ENCODE measurements at regions not wholly inside any gene's neighbourhood (a gene's known extent, or its start where the extent isn't known, plus 50 kb on each side); places are given as distances from the start of the nearest gene placed in this dataset.

GRCh38 chr5:30195036-30195435, 998.5 kb upstream of the CDH6 start:
- Histone ChIP-seq H3K27ac (no peak overlapping the region), H3K9me3 (peaks cover 0 to 4% of the 10 kb centered on the region in 2 donors), H3K4me1 (no peaks in the 10 kb centered on the region), H3K4me3 (no peak overlapping the region), H3K36me3 (no peaks in the 10 kb centered on the region), H3K27me3 (no peaks in the 10 kb centered on the region)
- TF ChIP-seq POLR2AphosphoS5 (IDR thresholded peaks at IDR 0.05): no peak
- no peak for TF ChIP-seq POLR2A (IDR thresholded peaks at IDR 0.05)
- TF ChIP-seq, protein P1, sequence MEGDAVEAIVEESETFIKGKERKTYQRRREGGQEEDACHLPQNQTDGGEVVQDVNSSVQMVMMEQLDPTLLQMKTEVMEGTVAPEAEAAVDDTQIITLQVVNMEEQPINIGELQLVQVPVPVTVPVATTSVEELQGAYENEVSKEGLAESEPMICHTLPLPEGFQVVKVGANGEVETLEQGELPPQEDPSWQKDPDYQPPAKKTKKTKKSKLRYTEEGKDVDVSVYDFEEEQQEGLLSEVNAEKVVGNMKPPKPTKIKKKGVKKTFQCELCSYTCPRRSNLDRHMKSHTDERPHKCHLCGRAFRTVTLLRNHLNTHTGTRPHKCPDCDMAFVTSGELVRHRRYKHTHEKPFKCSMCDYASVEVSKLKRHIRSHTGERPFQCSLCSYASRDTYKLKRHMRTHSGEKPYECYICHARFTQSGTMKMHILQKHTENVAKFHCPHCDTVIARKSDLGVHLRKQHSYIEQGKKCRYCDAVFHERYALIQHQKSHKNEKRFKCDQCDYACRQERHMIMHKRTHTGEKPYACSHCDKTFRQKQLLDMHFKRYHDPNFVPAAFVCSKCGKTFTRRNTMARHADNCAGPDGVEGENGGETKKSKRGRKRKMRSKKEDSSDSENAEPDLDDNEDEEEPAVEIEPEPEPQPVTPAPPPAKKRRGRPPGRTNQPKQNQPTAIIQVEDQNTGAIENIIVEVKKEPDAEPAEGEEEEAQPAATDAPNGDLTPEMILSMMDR (IDR thresholded peaks at IDR 0.05): no peak
- TF ChIP-seq EP300 (IDR thresholded peaks at IDR 0.05; ENCODE audit: low read depth): no peak
- 50 to 58% methylated on average over 2 of the region's 2 CpGs for WGBS, 2 donors (ENCODE audit: low coverage in 1 of 2)
- intact Hi-C loops (cut with DNase I; ENCODE audit: low total_unique reads): no loop called here
- DNase-seq: no peak
- in situ Hi-C loops (cut with MboI; ENCODE audit: low pct_ligation_motif_present in 1 of 4, low pct_unique_long_range_greater_than_20kb in 1 of 4, low sequenced_read_pairs in 3 of 4): no loop called here

GRCh38 chr5:30194595-30194994, 998.9 kb upstream of the CDH6 start:
- 58 to 65% methylated on average over 5 of the region's 5 CpGs for WGBS, 2 donors (ENCODE audit: low coverage in 1 of 2)
- intact Hi-C loops (cut with DNase I; ENCODE audit: low total_unique reads): loop anchor here (1.0 kb wide), 1 partner anchor 28 kb away; no protein-coding TSS in a partner anchor
- TF ChIP-seq POLR2A (IDR thresholded peaks at IDR 0.05) (no peak), EP300 (IDR thresholded peaks at IDR 0.05; ENCODE audit: low read depth) (no peak), POLR2AphosphoS5 (IDR thresholded peaks at IDR 0.05) (no peak)
- TF ChIP-seq, protein P1 (IDR thresholded peaks at IDR 0.05): no peak

GRCh38 chr5:30183795-30184194, 1009.7 kb upstream of the CDH6 start:
- no peak for DNase-seq
- 66 to 76% methylated on average over 7 of the region's 7 CpGs for WGBS, 2 donors (ENCODE audit: low coverage in 1 of 2)

More at GRCh38 chr5:30194595-30194994, 998.9 kb upstream of the CDH6 start:
- peaks cover 0 to 4% of the 10 kb centered on the region in 2 donors for H3K9me3 ChIP-seq
- H3K27me3 ChIP-seq: no peaks in the 10 kb centered on the region
- no peak overlapping the region for H3K27ac ChIP-seq
- in situ Hi-C loops (cut with MboI; ENCODE audit: low pct_ligation_motif_present in 1 of 4, low pct_unique_long_range_greater_than_20kb in 1 of 4, low sequenced_read_pairs in 3 of 4): no loop called here
- no peak for DNase-seq
- no peaks in the 10 kb centered on the region for H3K4me1 ChIP-seq
- no peak overlapping the region for H3K4me3 ChIP-seq
- H3K36me3 ChIP-seq: no peaks in the 10 kb centered on the region

DNA sequence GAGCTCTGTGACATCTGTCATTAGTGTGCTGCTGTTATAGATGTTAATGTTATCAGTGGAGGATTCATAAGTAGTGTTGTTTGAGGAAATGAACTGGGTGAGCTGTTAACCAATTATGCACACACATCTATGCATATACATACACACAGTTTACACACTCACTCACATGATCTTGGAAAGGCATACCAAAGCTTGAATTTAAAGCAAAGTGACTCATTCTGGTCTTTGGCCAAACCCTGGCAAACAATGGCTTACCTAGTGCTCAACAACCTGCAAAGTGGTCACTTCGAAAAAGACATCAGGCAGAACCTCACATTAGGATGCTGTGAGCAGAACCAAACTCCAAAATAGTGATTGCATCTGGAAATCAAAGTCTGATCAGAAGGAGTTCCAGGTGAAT, 1037.3 kb upstream of the CDH6 start:
- DNase-seq: no peak
- TF ChIP-seq, protein P1 (IDR thresholded peaks at IDR 0.05): no peak
- TF ChIP-seq POLR2A (IDR thresholded peaks at IDR 0.05): no peak
- TF ChIP-seq POLR2AphosphoS5 (IDR thresholded peaks at IDR 0.05): no peak
- 50 to 85% methylated on average over 1 of the region's 1 CpG for WGBS, 2 donors (ENCODE audit: low coverage in 1 of 2)
- H3K27me3 ChIP-seq: no peaks in the 10 kb centered on the region
- H3K9me3 ChIP-seq: no peaks in the 10 kb centered on the region
- no peaks in the 10 kb centered on the region for H3K36me3 ChIP-seq
- no peaks in the 10 kb centered on the region for H3K4me1 ChIP-seq
- intact Hi-C loops (cut with DNase I; ENCODE audit: low total_unique reads) (no loop called here), in situ Hi-C loops (cut with MboI; ENCODE audit: low pct_ligation_motif_present in 1 of 4, low pct_unique_long_range_greater_than_20kb in 1 of 4, low sequenced_read_pairs in 3 of 4) (no loop called here)
- H3K27ac ChIP-seq: no peak overlapping the region
- no peak overlapping the region for H3K4me3 ChIP-seq

More at GRCh38 chr5:30183795-30184194, 1009.7 kb upstream of the CDH6 start:
- TF ChIP-seq EP300 (IDR thresholded peaks at IDR 0.05; ENCODE audit: low read depth) (no peak), POLR2A (IDR thresholded peaks at IDR 0.05) (no peak), POLR2AphosphoS5 (IDR thresholded peaks at IDR 0.05) (no peak)
- TF ChIP-seq, protein P1 (IDR thresholded peaks at IDR 0.05): no peak
- intact Hi-C loops (cut with DNase I; ENCODE audit: low total_unique reads): no loop called here
- Histone ChIP-seq H3K27ac (no peak overlapping the region), H3K9me3 (no peaks in the 10 kb centered on the region), H3K4me1 (no peaks in the 10 kb centered on the region), H3K4me3 (no peak overlapping the region), H3K36me3 (no peaks in the 10 kb centered on the region), H3K27me3 (no peaks in the 10 kb centered on the region)
- in situ Hi-C loops (cut with MboI; ENCODE audit: low pct_ligation_motif_present in 1 of 4, low pct_unique_long_range_greater_than_20kb in 1 of 4, low sequenced_read_pairs in 3 of 4): no loop called here
